ENCODE measurements at regions not wholly inside any gene's neighbourhood (a gene's known extent, or its start where the extent isn't known, plus 50 kb on each side); places are given as distances from the start of the nearest gene placed in this dataset.
"Not testable (repeated sequence)": the region's sequence is repeated elsewhere in the genome, so short reads cannot be mapped to it uniquely, and the experiment has no call there.

- H3K27ac Mint-ChIP-seq = no peak overlapping the region
- peaks cover 43% of the 10 kb centered on the region for H3K4me1 Mint-ChIP-seq (ENCODE audit: low read depth)
- peaks cover 8% of the 10 kb centered on the region for H3K9me3 Mint-ChIP-seq
- H3K4me3 Mint-ChIP-seq = no peak overlapping the region
- H3K36me3 Mint-ChIP-seq (ENCODE audit: low read depth) = no peaks in the 10 kb centered on the region
- no peaks in the 10 kb centered on the region for H3K27me3 Mint-ChIP-seq
- no peak for DNase-seq
These were observed 147.7 kb upstream of the MAP3K1 start for GRCh38 chr5:56667692-56668091.

- peaks cover 44% of the 10 kb centered on the region for H3K4me1 Mint-ChIP-seq (ENCODE audit: low read depth)
- H3K4me3 Mint-ChIP-seq = no peak overlapping the region
- no peaks in the 10 kb centered on the region for H3K27me3 Mint-ChIP-seq
- no peak overlapping the region for H3K27ac Mint-ChIP-seq
- peaks cover 8% of the 10 kb centered on the region for H3K9me3 Mint-ChIP-seq
- DNase-seq = no peak
- H3K36me3 Mint-ChIP-seq (ENCODE audit: low read depth) = no peaks in the 10 kb centered on the region
These were observed 148.4 kb upstream of the MAP3K1 start for GRCh38 chr5:56666901-56667300.

- not testable (repeated sequence) for H3K9me3 Mint-ChIP-seq; H3K36me3 Mint-ChIP-seq (ENCODE audit: low read depth)
- peaks cover 28% of the 10 kb centered on the region for H3K4me1 Mint-ChIP-seq (ENCODE audit: low read depth)
These were observed 150.2 kb upstream of the MAP3K1 start for GRCh38 chr5:56665117-56665516.

GRCh38 chr5:56664025-56664424 lies 151.3 kb upstream of the MAP3K1 start:
- Mint-ChIP-seq H3K27me3 (no peaks in the 10 kb centered on the region), H3K36me3 (ENCODE audit: low read depth) (no peaks in the 10 kb centered on the region), H3K4me1 (ENCODE audit: low read depth) (peaks cover 26% of the 10 kb centered on the region), H3K4me3 (no peak overlapping the region), H3K9me3 (peaks cover 8% of the 10 kb centered on the region), H3K27ac (no peak overlapping the region)
- no peak for DNase-seq

More at GRCh38 chr5:56665117-56665516, 150.2 kb upstream of the MAP3K1 start:
- H3K4me3 Mint-ChIP-seq, H3K27me3 Mint-ChIP-seq, H3K27ac Mint-ChIP-seq, DNase-seq: not testable (repeated sequence)

- Mint-ChIP-seq H3K4me1 (ENCODE audit: low read depth) (peaks cover 31% of the 10 kb centered on the region), H3K27me3 (no peaks in the 10 kb centered on the region), H3K4me3 (no peak overlapping the region), H3K27ac (no peak overlapping the region), H3K9me3 (peaks cover 8% of the 10 kb centered on the region), H3K36me3 (ENCODE audit: low read depth) (no peaks in the 10 kb centered on the region)
- DNase-seq = no peak
These were observed 151.8 kb upstream of the MAP3K1 start for GRCh38 chr5:56663523-56663922.

GRCh38 chr5:56662893-56663292 lies 152.5 kb upstream of the MAP3K1 start:
- DNase-seq = no peak
- Mint-ChIP-seq H3K27ac (no peak overlapping the region), H3K4me1 (ENCODE audit: low read depth) (peaks cover 32% of the 10 kb centered on the region), H3K9me3 (peaks cover 8% of the 10 kb centered on the region), H3K4me3 (no peak overlapping the region), H3K27me3 (no peaks in the 10 kb centered on the region), H3K36me3 (ENCODE audit: low read depth) (no peaks in the 10 kb centered on the region)

- H3K4me3 Mint-ChIP-seq = no peak overlapping the region
These were observed 155.4 kb upstream of the MAP3K1 start for GRCh38 chr5:56659971-56660370.

GRCh38 chr5:56658972-56659371 lies 156.4 kb upstream of the MAP3K1 start:
- no peak overlapping the region for H3K27ac Mint-ChIP-seq
- no peak overlapping the region for H3K4me3 Mint-ChIP-seq
- no peaks in the 10 kb centered on the region for H3K9me3 Mint-ChIP-seq
- H3K4me1 Mint-ChIP-seq (ENCODE audit: low read depth) = peaks cover 29% of the 10 kb centered on the region
- H3K36me3 Mint-ChIP-seq (ENCODE audit: low read depth) = no peaks in the 10 kb centered on the region
- no peak for DNase-seq
- no peaks in the 10 kb centered on the region for H3K27me3 Mint-ChIP-seq

More at GRCh38 chr5:56659971-56660370, 155.4 kb upstream of the MAP3K1 start:
- Mint-ChIP-seq H3K27ac (no peak overlapping the region), H3K36me3 (ENCODE audit: low read depth) (no peaks in the 10 kb centered on the region), H3K27me3 (no peaks in the 10 kb centered on the region), H3K9me3 (peaks cover 4% of the 10 kb centered on the region), H3K4me1 (ENCODE audit: low read depth) (peaks cover 32% of the 10 kb centered on the region)
- no peak for DNase-seq

- peak overlapping the region; percentile 51 for H3K27ac Mint-ChIP-seq
- no peaks in the 10 kb centered on the region for H3K9me3 Mint-ChIP-seq
- no peaks in the 10 kb centered on the region for H3K36me3 Mint-ChIP-seq (ENCODE audit: low read depth)
- peaks cover 28% of the 10 kb centered on the region for H3K4me1 Mint-ChIP-seq (ENCODE audit: low read depth)
- no peak for DNase-seq
- H3K27me3 Mint-ChIP-seq = no peaks in the 10 kb centered on the region
- no peak overlapping the region for H3K4me3 Mint-ChIP-seq
These were observed 158.3 kb upstream of the MAP3K1 start for GRCh38 chr5:56656846-56657726.

- no peak for DNase-seq
- H3K27me3 Mint-ChIP-seq = no peaks in the 10 kb centered on the region
- H3K9me3 Mint-ChIP-seq = no peaks in the 10 kb centered on the region
- no peak overlapping the region for H3K4me3 Mint-ChIP-seq
- no peaks in the 10 kb centered on the region for H3K36me3 Mint-ChIP-seq (ENCODE audit: low read depth)
- peaks cover 23% of the 10 kb centered on the region for H3K4me1 Mint-ChIP-seq (ENCODE audit: low read depth)
- no peak overlapping the region for H3K27ac Mint-ChIP-seq
These were observed 163.5 kb upstream of the MAP3K1 start for GRCh38 chr5:56651893-56652292.

GRCh38 chr5:56650386-56650785 lies 165.0 kb upstream of the MAP3K1 start:
- Mint-ChIP-seq H3K27me3 (no peaks in the 10 kb centered on the region), H3K9me3 (no peaks in the 10 kb centered on the region), H3K4me3 (no peak overlapping the region), H3K36me3 (ENCODE audit: low read depth) (no peaks in the 10 kb centered on the region), H3K27ac (no peak overlapping the region), H3K4me1 (ENCODE audit: low read depth) (peaks cover 22% of the 10 kb centered on the region)
- no peak for DNase-seq

- no peak for DNase-seq
- no peak overlapping the region for H3K4me3 Mint-ChIP-seq
- no peak overlapping the region for H3K27ac Mint-ChIP-seq
- H3K36me3 Mint-ChIP-seq (ENCODE audit: low read depth) = no peaks in the 10 kb centered on the region
- H3K27me3 Mint-ChIP-seq = no peaks in the 10 kb centered on the region
- peaks cover 23% of the 10 kb centered on the region for H3K4me1 Mint-ChIP-seq (ENCODE audit: low read depth)
- no peaks in the 10 kb centered on the region for H3K9me3 Mint-ChIP-seq
These were observed 165.8 kb upstream of the MAP3K1 start for GRCh38 chr5:56649569-56649968.

GRCh38 chr5:56648460-56649034 lies 166.8 kb upstream of the MAP3K1 start:
- H3K4me3 Mint-ChIP-seq = no peak overlapping the region
- no peak overlapping the region for H3K27ac Mint-ChIP-seq
- no peaks in the 10 kb centered on the region for H3K9me3 Mint-ChIP-seq
- H3K27me3 Mint-ChIP-seq = no peaks in the 10 kb centered on the region
- H3K4me1 Mint-ChIP-seq (ENCODE audit: low read depth) = peaks cover 24% of the 10 kb centered on the region
- DNase-seq = no peak
- no peaks in the 10 kb centered on the region for H3K36me3 Mint-ChIP-seq (ENCODE audit: low read depth)

GRCh38 chr5:56647099-56647850 lies 168.1 kb upstream of the MAP3K1 start:
- Mint-ChIP-seq H3K27me3 (no peaks in the 10 kb centered on the region), H3K36me3 (ENCODE audit: low read depth) (no peaks in the 10 kb centered on the region), H3K9me3 (no peaks in the 10 kb centered on the region), H3K27ac (peak overlapping the region; percentile 32), H3K4me1 (ENCODE audit: low read depth) (peaks cover 24% of the 10 kb centered on the region), H3K4me3 (no peak overlapping the region)
- DNase-seq = no peak
